Muscle of back (tissue), 3 donors: ENCODE measurements at regions not wholly inside any gene's neighbourhood (a gene's known extent, or its start where the extent isn't known, plus 50 kb on each side); places are given as distances from the start of the nearest gene placed in this dataset.

Experiments
- DNase-seq, 3 donors: peaks; one replicate each; pipeline versions ENCODE4 v3.0.0 to v3.0.0-alpha.2; 2013

- DNase-seq: no peak
Measured at GRCh38 chrX:39669668-39670067, 428.1 kb downstream of the BCOR start.

- no peak for DNase-seq
Measured at GRCh38 chrX:39670281-39670680, 427.5 kb downstream of the BCOR start.

- no peak for DNase-seq
Measured at GRCh38 chrX:39672405-39672804, 425.4 kb downstream of the BCOR start.

GRCh38 chrX:39674490-39675161, 423.1 kb downstream of the BCOR start:
- peak in 1 of 3 donors; percentile 50 for DNase-seq

GRCh38 chrX:39675162-39675553, 422.6 kb downstream of the BCOR start:
- no peak for DNase-seq

GRCh38 chrX:39675619-39676018, 422.1 kb downstream of the BCOR start:
- DNase-seq: peak in 1 of 3 donors; percentile 30

- DNase-seq: no peak
Measured at GRCh38 chrX:39676434-39676833, 421.3 kb downstream of the BCOR start.

GRCh38 chrX:39677585-39677977, 420.2 kb downstream of the BCOR start:
- DNase-seq: no peak

GRCh38 chrX:39677978-39678791, 419.6 kb downstream of the BCOR start:
- peak in 1 of 3 donors; percentile 21 for DNase-seq

- DNase-seq: no peak
Measured at GRCh38 chrX:39678914-39679313, 418.8 kb downstream of the BCOR start.

- no peak for DNase-seq
Measured at GRCh38 chrX:39679497-39680157, 418.1 kb downstream of the BCOR start.

- DNase-seq: no peak
Measured at GRCh38 chrX:39681885-39682284, 415.9 kb downstream of the BCOR start.

- DNase-seq: no peak
Measured at GRCh38 chrX:39682778-39683177, 415.0 kb downstream of the BCOR start.

- no peak for DNase-seq
Measured at GRCh38 chrX:39688219-39688575, 409.6 kb downstream of the BCOR start.

GRCh38 chrX:39688576-39689375, 409.0 kb downstream of the BCOR start:
- DNase-seq: peak in 2 of 3 donors; percentile 73 to 79

- DNase-seq: peak in 1 of 3 donors; percentile 32
Measured at GRCh38 chrX:39689376-39690104, 408.2 kb downstream of the BCOR start.

GRCh38 chrX:39690541-39691415, 407.0 kb downstream of the BCOR start:
- DNase-seq: no peak

- no peak for DNase-seq
Measured at GRCh38 chrX:39691724-39692123, 406.0 kb downstream of the BCOR start.

- DNase-seq: no peak
Measured at GRCh38 chrX:39692796-39693195, 405.0 kb downstream of the BCOR start.

GRCh38 chrX:39693298-39693697, 404.5 kb downstream of the BCOR start:
- DNase-seq: no peak
